NOMO-1 treated with dmso at 0.1 percent for 144 hours (cell line): ENCODE measurements at regions not wholly inside any gene's neighbourhood (a gene's known extent, or its start where the extent isn't known, plus 50 kb on each side); places are given as distances from the start of the nearest gene placed in this dataset.
"Not testable (repeated sequence)": the region's sequence is repeated elsewhere in the genome, so short reads cannot be mapped to it uniquely, and the experiment has no call there.

Source experiments
- DNase-seq: peaks from one replicate; lab custom pipeline; 2025; ENCODE audit not compliant: unreplicated experiment; lab: John Stamatoyannopoulos, UW

GRCh38 chr1:5734996-5735395 lies 257.2 kb downstream of the NPHP4 start:
- no peak for DNase-seq

- no peak for DNase-seq
These were observed 257.8 kb downstream of the NPHP4 start for GRCh38 chr1:5734414-5734813.

GRCh38 chr1:5733596-5733995 lies 258.6 kb downstream of the NPHP4 start:
- DNase-seq = no peak

- no peak for DNase-seq
These were observed 261.2 kb downstream of the NPHP4 start for GRCh38 chr1:5731110-5731423.

- DNase-seq = no peak
These were observed 261.7 kb downstream of the NPHP4 start for GRCh38 chr1:5730272-5731109.

GRCh38 chr1:5729636-5730145 lies 262.5 kb downstream of the NPHP4 start:
- DNase-seq = no peak

GRCh38 chr1:5728663-5729355 lies 263.4 kb downstream of the NPHP4 start:
- DNase-seq = no peak

GRCh38 chr1:5727871-5728643 lies 264.2 kb downstream of the NPHP4 start:
- no peak for DNase-seq

GRCh38 chr1:5727191-5727590 lies 265.0 kb downstream of the NPHP4 start:
- no peak for DNase-seq

GRCh38 chr1:5726586-5727184 lies 265.5 kb downstream of the NPHP4 start:
- not testable (repeated sequence) for DNase-seq

- no peak for DNase-seq
These were observed 266.2 kb downstream of the NPHP4 start for GRCh38 chr1:5725855-5726585.

- DNase-seq = no peak
These were observed 266.8 kb downstream of the NPHP4 start for GRCh38 chr1:5725406-5725805.

GRCh38 chr1:5724847-5725246 lies 267.4 kb downstream of the NPHP4 start:
- DNase-seq = no peak

- no peak for DNase-seq
These were observed 269.5 kb downstream of the NPHP4 start for GRCh38 chr1:5722635-5723164.

- no peak for DNase-seq
These were observed 270.5 kb downstream of the NPHP4 start for GRCh38 chr1:5721634-5722215.

GRCh38 chr1:5720936-5721335 lies 271.3 kb downstream of the NPHP4 start:
- DNase-seq = no peak

GRCh38 chr1:5720484-5720883 lies 271.7 kb downstream of the NPHP4 start:
- DNase-seq = no peak

- no peak for DNase-seq
These were observed 272.2 kb downstream of the NPHP4 start for GRCh38 chr1:5720045-5720444.

- DNase-seq = no peak
These were observed 273.2 kb downstream of the NPHP4 start for GRCh38 chr1:5718831-5719632.
